ENCODE measurements at regions not wholly inside any gene's neighbourhood (a gene's known extent, or its start where the extent isn't known, plus 50 kb on each side); places are given as distances from the start of the nearest gene placed in this dataset.

DNA sequence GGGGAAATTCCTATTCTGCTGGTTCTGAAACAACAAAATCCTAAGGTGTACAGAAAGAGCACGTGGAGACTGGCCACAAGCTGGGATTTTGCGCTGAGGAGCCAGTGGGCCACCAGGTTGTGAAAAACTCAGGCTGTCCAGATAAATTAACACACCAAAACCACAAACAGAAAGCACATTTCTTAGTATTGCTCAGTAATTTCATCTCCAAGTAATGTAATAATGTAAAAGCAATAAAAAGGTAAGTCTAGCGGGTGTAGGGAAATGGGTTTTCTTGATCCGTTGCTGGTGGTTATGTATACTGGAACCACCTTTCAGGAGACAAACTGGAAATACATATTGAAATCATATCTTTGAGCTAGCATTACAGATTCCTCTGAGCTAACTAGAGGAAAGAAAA lies 195.6 kb upstream of the CNR1 start:
- no peaks in the 10 kb centered on the region for H3K27me3 ChIP-seq (ENCODE audit: insufficient read depth, poor library complexity, severe bottlenecking)
- H3K27ac ChIP-seq (replicated peaks): no peak overlapping the region
- TF ChIP-seq SPI1 (IDR thresholded peaks at IDR 0.05; ENCODE audit: borderline replicate concordance, low read depth) (no peak), GABPA (IDR thresholded peaks at IDR 0.05; ENCODE audit: low read depth) (no peak), POLR2AphosphoS5 (IDR thresholded peaks at IDR 0.05; ENCODE audit: low read depth) (no peak)
- TF ChIP-seq, protein P1, sequence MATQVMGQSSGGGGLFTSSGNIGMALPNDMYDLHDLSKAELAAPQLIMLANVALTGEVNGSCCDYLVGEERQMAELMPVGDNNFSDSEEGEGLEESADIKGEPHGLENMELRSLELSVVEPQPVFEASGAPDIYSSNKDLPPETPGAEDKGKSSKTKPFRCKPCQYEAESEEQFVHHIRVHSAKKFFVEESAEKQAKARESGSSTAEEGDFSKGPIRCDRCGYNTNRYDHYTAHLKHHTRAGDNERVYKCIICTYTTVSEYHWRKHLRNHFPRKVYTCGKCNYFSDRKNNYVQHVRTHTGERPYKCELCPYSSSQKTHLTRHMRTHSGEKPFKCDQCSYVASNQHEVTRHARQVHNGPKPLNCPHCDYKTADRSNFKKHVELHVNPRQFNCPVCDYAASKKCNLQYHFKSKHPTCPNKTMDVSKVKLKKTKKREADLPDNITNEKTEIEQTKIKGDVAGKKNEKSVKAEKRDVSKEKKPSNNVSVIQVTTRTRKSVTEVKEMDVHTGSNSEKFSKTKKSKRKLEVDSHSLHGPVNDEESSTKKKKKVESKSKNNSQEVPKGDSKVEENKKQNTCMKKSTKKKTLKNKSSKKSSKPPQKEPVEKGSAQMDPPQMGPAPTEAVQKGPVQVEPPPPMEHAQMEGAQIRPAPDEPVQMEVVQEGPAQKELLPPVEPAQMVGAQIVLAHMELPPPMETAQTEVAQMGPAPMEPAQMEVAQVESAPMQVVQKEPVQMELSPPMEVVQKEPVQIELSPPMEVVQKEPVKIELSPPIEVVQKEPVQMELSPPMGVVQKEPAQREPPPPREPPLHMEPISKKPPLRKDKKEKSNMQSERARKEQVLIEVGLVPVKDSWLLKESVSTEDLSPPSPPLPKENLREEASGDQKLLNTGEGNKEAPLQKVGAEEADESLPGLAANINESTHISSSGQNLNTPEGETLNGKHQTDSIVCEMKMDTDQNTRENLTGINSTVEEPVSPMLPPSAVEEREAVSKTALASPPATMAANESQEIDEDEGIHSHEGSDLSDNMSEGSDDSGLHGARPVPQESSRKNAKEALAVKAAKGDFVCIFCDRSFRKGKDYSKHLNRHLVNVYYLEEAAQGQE (IDR thresholded peaks at IDR 0.05; ENCODE audit: insufficient replicate concordance, low read depth): no peak
- TF ChIP-seq, protein P2, sequence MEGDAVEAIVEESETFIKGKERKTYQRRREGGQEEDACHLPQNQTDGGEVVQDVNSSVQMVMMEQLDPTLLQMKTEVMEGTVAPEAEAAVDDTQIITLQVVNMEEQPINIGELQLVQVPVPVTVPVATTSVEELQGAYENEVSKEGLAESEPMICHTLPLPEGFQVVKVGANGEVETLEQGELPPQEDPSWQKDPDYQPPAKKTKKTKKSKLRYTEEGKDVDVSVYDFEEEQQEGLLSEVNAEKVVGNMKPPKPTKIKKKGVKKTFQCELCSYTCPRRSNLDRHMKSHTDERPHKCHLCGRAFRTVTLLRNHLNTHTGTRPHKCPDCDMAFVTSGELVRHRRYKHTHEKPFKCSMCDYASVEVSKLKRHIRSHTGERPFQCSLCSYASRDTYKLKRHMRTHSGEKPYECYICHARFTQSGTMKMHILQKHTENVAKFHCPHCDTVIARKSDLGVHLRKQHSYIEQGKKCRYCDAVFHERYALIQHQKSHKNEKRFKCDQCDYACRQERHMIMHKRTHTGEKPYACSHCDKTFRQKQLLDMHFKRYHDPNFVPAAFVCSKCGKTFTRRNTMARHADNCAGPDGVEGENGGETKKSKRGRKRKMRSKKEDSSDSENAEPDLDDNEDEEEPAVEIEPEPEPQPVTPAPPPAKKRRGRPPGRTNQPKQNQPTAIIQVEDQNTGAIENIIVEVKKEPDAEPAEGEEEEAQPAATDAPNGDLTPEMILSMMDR (IDR thresholded peaks at IDR 0.05; ENCODE audit: insufficient read depth, low read length): no peak
- H3K4me3 ChIP-seq (replicated peaks; ENCODE audit: insufficient read depth, low read length): no peak overlapping the region
- DNase-seq (ENCODE audit: low read depth in 1 of 2, low spot score in 1 of 2): no peak

DNA sequence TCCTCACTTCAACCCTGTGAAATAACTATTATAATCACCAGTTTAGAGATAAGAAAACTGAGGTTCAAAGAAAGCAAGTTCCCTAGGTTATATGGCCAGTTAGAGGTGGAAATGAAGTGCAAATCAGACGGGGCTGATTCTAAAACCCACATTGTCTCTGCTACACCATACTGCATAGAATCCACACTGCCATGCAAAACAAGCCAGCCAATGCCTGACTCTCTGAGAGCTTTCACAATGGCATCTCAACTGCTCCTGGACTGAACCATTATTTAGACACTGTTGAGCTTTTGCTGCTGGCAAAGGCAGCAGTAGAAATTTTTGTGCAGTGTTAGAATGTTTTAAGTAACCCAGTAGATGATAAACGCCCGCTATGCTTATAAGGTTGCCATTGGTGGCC lies 195.2 kb upstream of the CNR1 start:
- Histone ChIP-seq H3K4me3 (replicated peaks; ENCODE audit: insufficient read depth, low read length) (no peak overlapping the region), H3K27ac (replicated peaks) (no peak overlapping the region), H3K27me3 (ENCODE audit: insufficient read depth, poor library complexity, severe bottlenecking) (no peaks in the 10 kb centered on the region)
- TF ChIP-seq GABPA (IDR thresholded peaks at IDR 0.05; ENCODE audit: low read depth) (no peak), POLR2AphosphoS5 (IDR thresholded peaks at IDR 0.05; ENCODE audit: low read depth) (no peak), SPI1 (IDR thresholded peaks at IDR 0.05; ENCODE audit: borderline replicate concordance, low read depth) (no peak)
- TF ChIP-seq, protein P1 (IDR thresholded peaks at IDR 0.05; ENCODE audit: insufficient replicate concordance, low read depth): no peak
- TF ChIP-seq, protein P2 (IDR thresholded peaks at IDR 0.05; ENCODE audit: insufficient read depth, low read length): no peak
- DNase-seq (ENCODE audit: low read depth in 1 of 2, low spot score in 1 of 2): no peak

DNA sequence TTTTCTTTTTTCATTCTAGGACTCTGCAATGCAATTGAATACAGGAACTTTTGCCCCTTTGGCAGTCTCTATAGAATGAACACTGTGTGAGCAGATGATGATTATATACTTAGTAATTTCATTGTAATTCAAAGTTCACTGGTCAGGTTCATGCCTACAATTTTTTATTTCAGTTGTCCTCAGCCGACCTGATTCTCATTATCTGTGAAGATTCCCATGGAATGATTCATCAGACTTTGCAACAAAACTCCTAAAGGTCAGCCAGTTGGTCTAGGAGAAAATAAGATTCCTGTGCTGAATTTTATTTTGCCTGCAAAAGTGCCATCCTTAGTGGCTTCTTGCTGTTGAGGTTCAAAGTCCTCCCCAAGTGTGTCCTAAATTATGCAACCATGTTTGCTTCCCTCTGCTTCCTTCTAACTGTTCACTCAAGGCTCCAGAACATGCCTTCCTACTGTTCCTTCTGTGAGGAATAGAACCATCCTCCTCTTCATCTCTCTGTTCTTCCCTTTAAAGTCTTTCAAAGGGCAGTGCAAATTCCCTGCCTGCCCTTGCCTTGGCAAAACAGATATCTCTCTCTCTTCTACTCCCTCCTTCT lies 194.2 kb upstream of the CNR1 start:
- Histone ChIP-seq H3K4me3 (replicated peaks; ENCODE audit: insufficient read depth, low read length) (no peak overlapping the region), H3K27me3 (ENCODE audit: insufficient read depth, poor library complexity, severe bottlenecking) (no peaks in the 10 kb centered on the region), H3K27ac (replicated peaks) (no peak overlapping the region)
- no peak for TF ChIP-seq GABPA (IDR thresholded peaks at IDR 0.05; ENCODE audit: low read depth)
- no peak for TF ChIP-seq POLR2AphosphoS5 (IDR thresholded peaks at IDR 0.05; ENCODE audit: low read depth)
- TF ChIP-seq, protein P1 (IDR thresholded peaks at IDR 0.05; ENCODE audit: insufficient replicate concordance, low read depth): no peak
- TF ChIP-seq, protein P2 (IDR thresholded peaks at IDR 0.05; ENCODE audit: insufficient read depth, low read length): no peak
- no peak for TF ChIP-seq SPI1 (IDR thresholded peaks at IDR 0.05; ENCODE audit: borderline replicate concordance, low read depth)
- DNase-seq (ENCODE audit: low read depth in 1 of 2, low spot score in 1 of 2): no peak
